ENCODE measurements at regions not wholly inside any gene's neighbourhood (a gene's known extent, or its start where the extent isn't known, plus 50 kb on each side); places are given as distances from the start of the nearest gene placed in this dataset.
"Not testable (repeated sequence)": the region's sequence is repeated elsewhere in the genome, so short reads cannot be mapped to it uniquely, and the experiment has no call there.

DNA sequence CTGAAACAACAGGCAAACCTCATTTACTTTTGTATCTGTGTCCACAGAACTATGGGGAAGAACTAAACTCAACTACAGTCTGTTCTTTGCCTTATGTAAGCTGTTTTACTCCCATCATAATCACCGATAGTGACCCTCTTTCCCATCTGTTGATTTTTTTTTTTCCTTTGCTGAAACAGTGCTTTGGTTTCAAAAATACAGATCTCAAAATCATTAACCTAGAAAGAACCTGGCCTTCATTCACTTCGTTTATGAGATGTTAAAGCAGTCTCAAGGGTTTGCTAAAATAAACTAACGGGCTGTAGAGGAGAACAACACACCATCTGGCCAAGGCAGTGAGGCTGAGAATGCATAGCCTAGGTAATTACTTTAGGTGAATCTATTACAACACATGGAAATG, 706.6 kb upstream of the ZNF608 start:
- Histone ChIP-seq H3K27me3 (ENCODE audit: insufficient read depth, low read length) (no peaks in the 10 kb centered on the region), H3K4ac (ENCODE audit: low read depth, low read length) (no peak overlapping the region), H3K23ac (ENCODE audit: low read length) (no peak overlapping the region), H2BK5ac (ENCODE audit: low read depth, low read length, poor library complexity) (no peak overlapping the region), H3K79me2 (ENCODE audit: control insufficient read depth, insufficient read depth, low read length, poor library complexity) (no peaks in the 10 kb centered on the region), H2BK12ac (ENCODE audit: low read length) (no peak overlapping the region), H3K36me3 (ENCODE audit: control insufficient read depth in 1 of 2, insufficient read depth in 2 of 2, low read length in 2 of 2) (no peaks in the 10 kb centered on the region), H3K9ac (ENCODE audit: low read length) (no peak overlapping the region), H3K18ac (ENCODE audit: low read length) (no peak overlapping the region), H2AK5ac (ENCODE audit: low read length) (no peak overlapping the region), H4K91ac (ENCODE audit: low read depth, low read length) (no peak overlapping the region), H2AFZ (ENCODE audit: insufficient read depth, low read length, poor library complexity) (no peak overlapping the region), H3K27ac (ENCODE audit: low read depth, low read length) (no peak overlapping the region), H3K4me3 (ENCODE audit: low read depth, low read length) (no peak overlapping the region), H4K8ac (ENCODE audit: low read depth, low read length) (no peak overlapping the region), H4K12ac (ENCODE audit: low read depth, low read length) (no peak overlapping the region), H3K4me2 (ENCODE audit: low read length) (no peak overlapping the region), H3K14ac (ENCODE audit: low read length) (no peak overlapping the region), H3K79me1 (ENCODE audit: low read length) (no peaks in the 10 kb centered on the region), H2BK120ac (ENCODE audit: insufficient read depth, low read length, poor library complexity) (no peak overlapping the region), H3K9me3 (ENCODE audit: insufficient read depth, low read depth, low read length) (peaks cover 2% of the 10 kb centered on the region), H3K4me1 (ENCODE audit: control insufficient read depth in 1 of 2, insufficient read depth in 2 of 2, low read length in 2 of 2) (no peaks in the 10 kb centered on the region)
- DNase-seq, result no peak
- no CpG with 5 or more reads among the region's 3 CpGs for WGBS (ENCODE audit: extremely low coverage, insufficient coverage, insufficient read length)

DNA sequence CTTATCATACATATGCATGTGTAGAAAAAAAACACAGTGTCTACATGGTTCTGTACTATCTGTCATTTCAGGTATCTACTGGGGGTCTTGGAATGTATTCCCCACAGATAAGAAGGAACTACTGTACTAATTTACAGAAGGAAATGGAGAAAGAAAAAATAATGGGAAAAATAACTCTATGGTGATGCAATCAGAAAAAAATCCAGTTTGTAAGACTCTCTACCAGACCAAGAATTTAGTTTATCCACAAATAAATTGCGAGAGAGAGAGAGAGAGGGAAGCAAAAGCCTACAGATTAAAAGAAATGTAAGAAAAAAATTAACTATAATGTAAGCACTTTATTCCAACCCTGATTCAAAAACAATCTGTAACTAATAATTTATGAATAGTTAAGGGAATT, 708.6 kb upstream of the ZNF608 start:
- DNase-seq, result no peak
- no peak overlapping the region for H2BK12ac ChIP-seq (ENCODE audit: low read length)
- H3K79me2 ChIP-seq (ENCODE audit: control insufficient read depth, insufficient read depth, low read length, poor library complexity), result no peaks in the 10 kb centered on the region
- no peak overlapping the region for H4K12ac ChIP-seq (ENCODE audit: low read depth, low read length)
- H3K27ac ChIP-seq (ENCODE audit: low read depth, low read length), result no peak overlapping the region
- no peak overlapping the region for H3K4me2 ChIP-seq (ENCODE audit: low read length)
- H2AK5ac ChIP-seq (ENCODE audit: low read length), result no peak overlapping the region
- H2AFZ ChIP-seq (ENCODE audit: insufficient read depth, low read length, poor library complexity), result no peak overlapping the region
- no peak overlapping the region for H3K23ac ChIP-seq (ENCODE audit: low read length)
- no peak overlapping the region for H3K4ac ChIP-seq (ENCODE audit: low read depth, low read length)
- H3K79me1 ChIP-seq (ENCODE audit: low read length), result no peaks in the 10 kb centered on the region
- H3K4me1 ChIP-seq (ENCODE audit: control insufficient read depth in 1 of 2, insufficient read depth in 2 of 2, low read length in 2 of 2), result no peaks in the 10 kb centered on the region
- no peak overlapping the region for H3K4me3 ChIP-seq (ENCODE audit: low read depth, low read length)
- H3K36me3 ChIP-seq (ENCODE audit: control insufficient read depth in 1 of 2, insufficient read depth in 2 of 2, low read length in 2 of 2), result no peaks in the 10 kb centered on the region
- H3K14ac ChIP-seq (ENCODE audit: low read length), result no peak overlapping the region
- H3K18ac ChIP-seq (ENCODE audit: low read length), result no peak overlapping the region
- H3K9ac ChIP-seq (ENCODE audit: low read length), result no peak overlapping the region
- no peak overlapping the region for H2BK120ac ChIP-seq (ENCODE audit: insufficient read depth, low read length, poor library complexity)
- no CpG with 5 or more reads among the region's 1 CpG for WGBS (ENCODE audit: extremely low coverage, insufficient coverage, insufficient read length)
- no peaks in the 10 kb centered on the region for H3K27me3 ChIP-seq (ENCODE audit: insufficient read depth, low read length)
- no peak overlapping the region for H4K91ac ChIP-seq (ENCODE audit: low read depth, low read length)
- no peak overlapping the region for H4K8ac ChIP-seq (ENCODE audit: low read depth, low read length)
- H2BK5ac ChIP-seq (ENCODE audit: low read depth, low read length, poor library complexity), result no peak overlapping the region
- peaks cover 2% of the 10 kb centered on the region for H3K9me3 ChIP-seq (ENCODE audit: insufficient read depth, low read depth, low read length)

DNA sequence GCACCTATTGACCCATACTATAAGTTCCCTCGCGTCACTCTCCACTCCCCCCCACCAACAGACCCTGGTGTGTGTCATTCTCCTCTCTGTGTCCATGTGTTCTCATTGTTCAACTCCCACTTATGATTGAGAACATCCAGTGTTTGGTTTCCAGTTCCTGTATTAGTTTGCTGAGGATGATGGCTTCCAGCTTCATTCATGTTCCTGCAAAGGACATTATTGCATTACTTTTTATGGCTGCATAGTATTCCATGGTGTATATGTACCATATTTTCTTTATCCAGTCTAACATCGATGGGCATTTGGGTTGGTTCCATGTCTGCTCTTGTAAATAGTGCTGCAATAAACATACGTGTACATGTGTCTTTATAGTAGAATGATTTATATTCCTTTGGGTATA, 709.6 kb upstream of the ZNF608 start:
- no CpG with 5 or more reads among the region's 4 CpGs for WGBS (ENCODE audit: extremely low coverage, insufficient coverage, insufficient read length)
- not testable (repeated sequence) for H3K4me1 ChIP-seq (ENCODE audit: control insufficient read depth in 1 of 2, insufficient read depth in 2 of 2, low read length in 2 of 2); H2AFZ ChIP-seq (ENCODE audit: insufficient read depth, low read length, poor library complexity); H3K14ac ChIP-seq (ENCODE audit: low read length); H3K4me2 ChIP-seq (ENCODE audit: low read length); H3K27ac ChIP-seq (ENCODE audit: low read depth, low read length); H3K36me3 ChIP-seq (ENCODE audit: control insufficient read depth in 1 of 2, insufficient read depth in 2 of 2, low read length in 2 of 2); H3K18ac ChIP-seq (ENCODE audit: low read length); H4K8ac ChIP-seq (ENCODE audit: low read depth, low read length); H3K4ac ChIP-seq (ENCODE audit: low read depth, low read length); H4K91ac ChIP-seq (ENCODE audit: low read depth, low read length); H3K79me2 ChIP-seq (ENCODE audit: control insufficient read depth, insufficient read depth, low read length, poor library complexity); H3K27me3 ChIP-seq (ENCODE audit: insufficient read depth, low read length); H2BK5ac ChIP-seq (ENCODE audit: low read depth, low read length, poor library complexity); H3K79me1 ChIP-seq (ENCODE audit: low read length); H2BK120ac ChIP-seq (ENCODE audit: insufficient read depth, low read length, poor library complexity); H4K12ac ChIP-seq (ENCODE audit: low read depth, low read length); H3K9ac ChIP-seq (ENCODE audit: low read length); H3K9me3 ChIP-seq (ENCODE audit: insufficient read depth, low read depth, low read length); H3K4me3 ChIP-seq (ENCODE audit: low read depth, low read length); H3K23ac ChIP-seq (ENCODE audit: low read length); H2AK5ac ChIP-seq (ENCODE audit: low read length); DNase-seq; H2BK12ac ChIP-seq (ENCODE audit: low read length)

DNA sequence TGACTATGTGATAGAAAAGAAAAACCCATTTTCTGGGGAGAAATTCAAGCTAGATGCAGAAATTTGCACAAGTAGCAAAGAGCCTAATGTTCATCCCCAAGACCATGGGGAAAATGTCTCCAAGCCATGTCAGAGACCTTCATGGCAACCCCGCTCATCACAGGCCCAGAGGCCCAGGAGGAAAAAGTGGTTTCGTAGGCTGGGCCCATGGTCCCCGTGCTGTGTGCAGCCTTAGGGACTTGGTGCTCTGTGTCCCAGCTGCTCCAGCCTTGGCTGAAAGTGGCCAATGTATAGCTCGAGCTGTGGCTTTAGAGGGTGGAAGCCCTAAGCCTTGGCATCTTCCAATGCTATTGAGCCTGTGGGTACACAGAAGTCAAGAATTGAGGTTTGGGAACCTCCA, 711.2 kb upstream of the ZNF608 start:
- Histone ChIP-seq H3K36me3 (ENCODE audit: control insufficient read depth in 1 of 2, insufficient read depth in 2 of 2, low read length in 2 of 2) (no peaks in the 10 kb centered on the region), H3K4ac (ENCODE audit: low read depth, low read length) (no peak overlapping the region), H3K23ac (ENCODE audit: low read length) (no peak overlapping the region), H2BK120ac (ENCODE audit: insufficient read depth, low read length, poor library complexity) (no peak overlapping the region), H2AK5ac (ENCODE audit: low read length) (no peak overlapping the region), H4K8ac (ENCODE audit: low read depth, low read length) (no peak overlapping the region), H3K14ac (ENCODE audit: low read length) (no peak overlapping the region), H4K12ac (ENCODE audit: low read depth, low read length) (no peak overlapping the region), H3K27me3 (ENCODE audit: insufficient read depth, low read length) (no peaks in the 10 kb centered on the region), H4K91ac (ENCODE audit: low read depth, low read length) (no peak overlapping the region), H3K4me3 (ENCODE audit: low read depth, low read length) (no peak overlapping the region), H3K4me1 (ENCODE audit: control insufficient read depth in 1 of 2, insufficient read depth in 2 of 2, low read length in 2 of 2) (peaks cover 0 to 2% of the 10 kb centered on the region in 2 experiments), H3K9ac (ENCODE audit: low read length) (no peak overlapping the region), H3K27ac (ENCODE audit: low read depth, low read length) (no peak overlapping the region), H3K18ac (ENCODE audit: low read length) (no peak overlapping the region), H2BK5ac (ENCODE audit: low read depth, low read length, poor library complexity) (no peak overlapping the region), H2AFZ (ENCODE audit: insufficient read depth, low read length, poor library complexity) (no peak overlapping the region), H2BK12ac (ENCODE audit: low read length) (no peak overlapping the region), H3K79me1 (ENCODE audit: low read length) (no peaks in the 10 kb centered on the region), H3K4me2 (ENCODE audit: low read length) (no peak overlapping the region), H3K9me3 (ENCODE audit: insufficient read depth, low read depth, low read length) (peaks cover 2% of the 10 kb centered on the region), H3K79me2 (ENCODE audit: control insufficient read depth, insufficient read depth, low read length, poor library complexity) (no peaks in the 10 kb centered on the region)
- no peak for DNase-seq
- no CpG with 5 or more reads among the region's 4 CpGs for WGBS (ENCODE audit: extremely low coverage, insufficient coverage, insufficient read length)
